NCI-H187 treated with DMSO at 0.1 percent for 48 hours (cell line): ENCODE measurements at regions not wholly inside any gene's neighbourhood (a gene's known extent, or its start where the extent isn't known, plus 50 kb on each side); places are given as distances from the start of the nearest gene placed in this dataset.

ENCODE experiments used
- DNase-seq: peaks from one replicate; lab custom pipeline; 2025; lab: John Stamatoyannopoulos, UW

- no peak for DNase-seq
Measured at GRCh38 chr5:56543441-56544388, 271.6 kb upstream of the MAP3K1 start.

DNA sequence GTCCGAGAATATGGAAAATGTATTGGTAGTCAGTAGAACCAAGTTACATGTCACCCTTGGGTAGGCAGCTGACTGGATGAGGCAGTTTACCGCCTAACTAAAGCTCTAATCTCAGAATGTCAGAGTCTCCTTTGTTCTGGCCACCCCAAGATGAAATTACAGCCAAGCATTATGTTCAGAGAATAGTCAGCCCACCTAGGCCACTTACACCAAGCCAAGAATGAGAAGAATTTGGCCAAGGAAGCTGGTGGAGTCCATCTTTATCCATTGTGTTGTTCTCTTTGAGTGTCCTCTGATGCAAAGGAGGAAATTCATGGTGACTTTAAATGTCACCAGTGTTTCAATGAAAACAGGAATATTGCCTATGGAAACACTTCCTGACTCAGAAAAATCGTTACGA lies 275.1 kb upstream of the MAP3K1 start:
- no peak for DNase-seq

GRCh38 chr5:56538580-56538979 lies 276.8 kb upstream of the MAP3K1 start:
- no peak for DNase-seq

- no peak for DNase-seq
Measured at GRCh38 chr5:56535347-56535746, 280.0 kb upstream of the MAP3K1 start.

DNA sequence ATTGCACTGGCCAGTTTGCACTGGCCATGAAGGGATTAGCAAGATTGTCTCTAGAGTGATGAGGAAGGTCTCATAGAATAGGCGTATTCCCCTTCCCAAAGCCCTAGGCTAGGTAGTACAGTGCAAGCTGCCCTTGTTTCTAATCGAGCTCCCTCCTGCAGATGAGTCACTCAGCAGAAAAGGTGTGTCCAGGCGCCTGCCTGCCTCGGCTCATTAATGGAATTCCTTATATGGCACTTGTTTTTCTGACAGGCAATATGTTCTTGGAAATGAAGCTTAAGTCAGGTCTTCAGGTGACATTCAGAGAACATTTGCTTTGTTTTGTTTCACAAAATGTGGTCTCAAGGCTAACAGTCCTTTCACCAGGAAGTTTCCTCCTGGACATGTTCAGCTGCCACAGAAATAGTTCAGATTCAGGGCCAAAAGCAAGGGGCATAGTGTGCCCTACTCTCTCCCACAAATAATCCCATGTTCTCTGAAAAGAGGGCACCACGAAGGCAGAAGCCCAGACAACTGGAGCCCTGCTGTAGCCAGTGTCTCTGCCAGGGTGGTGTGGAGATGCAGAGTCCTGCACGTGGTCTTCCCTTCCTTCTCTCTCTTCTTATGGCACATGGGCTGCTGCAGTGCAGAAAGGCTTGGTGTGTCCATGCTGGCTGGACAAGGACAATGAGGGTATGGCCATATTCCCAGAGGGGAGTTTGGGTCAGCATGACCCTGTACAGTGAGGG lies 281.1 kb upstream of the MAP3K1 start:
- DNase-seq, result no peak

DNA sequence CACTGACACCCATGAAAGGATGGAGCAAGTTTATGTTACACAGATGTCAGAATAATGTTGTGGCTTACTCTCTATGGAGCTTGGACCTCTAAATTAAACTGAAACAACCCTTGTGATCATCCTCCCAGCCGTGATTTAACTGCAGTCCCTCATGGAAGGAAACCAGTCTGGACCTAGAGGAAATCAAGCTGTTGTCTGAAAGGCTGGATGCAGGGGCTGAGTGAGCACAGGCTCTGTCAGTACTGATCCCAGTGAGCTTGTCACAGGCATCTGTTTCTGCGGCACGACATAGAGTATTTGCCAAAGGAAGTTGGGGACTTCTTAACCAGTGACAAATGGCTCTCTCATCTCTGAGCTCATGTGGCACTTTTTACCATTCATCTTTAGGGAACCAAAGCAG lies 282.9 kb upstream of the MAP3K1 start:
- no peak for DNase-seq

DNA sequence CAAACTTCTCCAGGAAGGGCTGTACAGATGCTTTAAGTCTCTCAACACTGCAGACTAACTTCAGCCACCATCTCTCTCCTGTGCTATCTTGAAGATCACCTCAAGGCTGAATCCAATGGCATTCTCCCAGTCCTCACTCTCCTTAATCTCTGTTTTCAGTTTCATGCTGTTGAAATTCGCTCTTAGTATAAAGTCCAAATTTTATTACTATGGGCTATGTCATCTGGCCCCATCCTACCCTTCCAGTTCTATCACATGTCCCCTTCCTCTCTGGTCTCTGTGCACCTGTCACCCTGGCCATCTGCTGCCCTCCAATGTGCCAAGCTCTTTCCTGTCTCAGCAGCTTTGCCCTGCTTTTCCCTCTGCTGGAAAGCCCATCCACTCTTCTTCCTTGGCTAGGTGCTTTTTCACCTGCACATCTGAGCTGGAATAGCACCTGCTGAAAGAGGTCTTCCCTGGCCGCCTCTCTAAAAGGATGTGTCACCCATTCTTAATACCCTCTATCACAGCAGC lies 284.7 kb upstream of the MAP3K1 start:
- no peak for DNase-seq

DNA sequence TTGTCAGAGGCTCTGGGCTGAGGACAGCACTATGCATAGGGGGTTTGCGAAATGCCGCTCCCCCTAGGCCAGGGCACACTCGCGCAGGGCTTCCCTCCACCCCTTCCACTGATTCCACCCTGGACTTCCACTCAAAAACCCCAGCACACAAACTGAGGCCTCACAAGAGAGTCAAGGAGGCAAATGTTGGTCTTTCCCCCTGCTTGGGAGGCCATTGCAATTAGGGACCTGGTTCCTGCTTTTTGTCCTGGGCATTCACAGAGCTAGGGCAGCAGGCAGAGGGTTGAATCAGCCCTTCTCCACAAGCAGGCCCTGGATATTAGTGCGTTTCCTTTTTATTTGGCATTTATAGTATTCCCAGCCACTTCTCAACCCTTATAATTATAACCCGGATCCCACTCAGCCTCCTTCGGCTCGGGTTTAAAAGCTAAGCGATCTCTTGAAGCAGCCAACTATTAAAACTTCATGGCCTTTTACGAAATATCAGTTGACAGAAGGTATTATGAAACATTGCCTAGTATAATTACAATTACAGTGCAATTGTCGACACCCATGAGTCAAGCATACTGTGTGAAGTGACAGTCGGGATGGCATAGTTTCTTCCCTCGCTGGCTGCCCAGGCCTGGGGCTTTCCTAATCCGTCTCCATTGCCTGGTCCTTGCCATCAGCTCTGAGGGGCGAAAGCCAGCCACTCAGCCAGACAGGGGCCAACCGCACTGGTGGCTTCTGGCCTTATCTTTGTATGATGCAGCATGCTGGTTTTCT lies 285.5 kb upstream of the MAP3K1 start:
- no peak for DNase-seq

GRCh38 chr5:56527174-56527573 lies 288.2 kb upstream of the MAP3K1 start:
- no peak for DNase-seq

DNA sequence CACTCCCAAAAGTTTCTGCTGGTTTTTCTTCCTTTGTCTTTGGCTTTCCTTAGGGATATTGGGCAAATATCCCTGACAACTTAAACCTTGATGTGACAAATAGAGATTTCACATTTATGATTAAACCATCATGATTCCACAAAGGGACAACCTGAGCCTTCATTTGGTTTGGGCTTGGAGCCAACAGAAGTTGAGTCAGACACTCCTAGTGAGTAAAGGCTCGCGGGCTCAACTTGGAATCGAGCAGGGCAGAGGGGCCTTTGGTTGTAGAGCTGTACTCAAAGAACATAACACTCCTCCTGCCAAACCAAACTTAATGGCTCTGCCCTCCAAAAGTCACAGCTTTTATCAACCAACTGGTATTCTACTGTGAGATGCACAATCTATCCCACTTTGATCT lies 290.2 kb upstream of the MAP3K1 start:
- no peak for DNase-seq

GRCh38 chr5:56523790-56524575 lies 290.9 kb upstream of the ANKRD55 start:
- DNase-seq, result no peak

- no peak for DNase-seq
Measured at GRCh38 chr5:56522960-56523359, 289.8 kb upstream of the ANKRD55 start.

DNA sequence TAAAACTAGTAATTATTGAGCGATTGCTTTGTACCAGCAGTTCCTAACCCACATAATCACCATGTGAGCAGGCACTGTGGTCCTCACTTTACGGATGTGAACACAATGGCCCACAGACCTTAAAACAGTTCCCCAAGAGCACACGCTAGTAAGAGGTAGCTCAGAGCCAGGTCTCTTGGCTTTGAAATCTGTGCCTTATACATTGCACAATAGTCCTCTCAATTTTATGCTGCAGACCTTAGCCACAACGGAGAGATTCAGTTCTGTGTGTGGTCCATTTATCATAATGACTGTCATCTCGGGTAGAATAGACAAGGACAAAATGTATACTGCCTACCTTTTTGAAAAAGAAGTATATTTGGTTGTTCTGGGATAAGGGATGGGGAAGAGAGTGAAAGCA lies 289.0 kb upstream of the ANKRD55 start:
- no peak for DNase-seq

GRCh38 chr5:56520986-56521730 lies 288.0 kb upstream of the ANKRD55 start:
- DNase-seq, result no peak

- no peak for DNase-seq
Measured at GRCh38 chr5:56518820-56519219, 285.7 kb upstream of the ANKRD55 start.

- no peak for DNase-seq
Measured at GRCh38 chr5:56517011-56517416, 283.9 kb upstream of the ANKRD55 start.

DNA sequence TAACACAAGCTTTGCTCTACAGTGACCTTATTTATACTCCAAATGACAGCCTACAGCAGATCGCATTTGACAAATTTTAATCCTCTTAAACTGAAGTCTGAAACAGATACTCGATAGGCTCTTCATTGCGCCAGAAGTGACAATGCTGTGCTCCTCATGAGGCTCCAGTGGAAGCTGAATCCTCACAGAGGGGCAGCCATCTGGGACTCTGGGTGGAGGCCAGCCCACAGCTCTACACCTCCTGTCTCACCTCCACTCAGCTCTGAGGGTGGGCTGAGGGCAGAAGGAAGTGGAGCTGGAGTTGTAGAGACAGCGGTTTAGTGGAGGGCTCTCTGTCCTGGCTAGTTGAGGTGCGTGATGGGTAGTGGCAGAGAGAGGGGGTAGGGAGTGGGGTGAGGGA lies 283.3 kb upstream of the ANKRD55 start:
- no peak for DNase-seq

DNA sequence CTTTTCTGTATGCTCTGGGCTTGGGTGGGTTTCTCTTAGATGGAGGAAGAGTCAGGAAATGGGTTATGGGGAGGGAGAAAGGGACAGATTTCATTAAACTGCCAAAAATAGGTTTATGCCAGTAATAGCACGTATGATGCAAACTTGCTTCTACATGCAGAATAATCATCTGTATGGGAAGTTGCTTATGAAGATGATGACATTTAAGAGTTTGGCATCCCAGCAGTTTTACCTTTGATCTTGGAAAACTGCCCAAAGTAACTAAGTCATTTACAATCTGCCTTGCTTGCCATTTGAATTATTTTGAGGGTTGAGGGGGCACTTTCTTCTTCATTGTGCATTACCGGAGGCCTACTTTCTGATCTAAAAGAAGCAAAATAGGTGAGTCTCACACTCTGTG lies 282.9 kb upstream of the ANKRD55 start:
- DNase-seq, result no peak

GRCh38 chr5:56515011-56515410 lies 281.9 kb upstream of the ANKRD55 start:
- no peak for DNase-seq

DNA sequence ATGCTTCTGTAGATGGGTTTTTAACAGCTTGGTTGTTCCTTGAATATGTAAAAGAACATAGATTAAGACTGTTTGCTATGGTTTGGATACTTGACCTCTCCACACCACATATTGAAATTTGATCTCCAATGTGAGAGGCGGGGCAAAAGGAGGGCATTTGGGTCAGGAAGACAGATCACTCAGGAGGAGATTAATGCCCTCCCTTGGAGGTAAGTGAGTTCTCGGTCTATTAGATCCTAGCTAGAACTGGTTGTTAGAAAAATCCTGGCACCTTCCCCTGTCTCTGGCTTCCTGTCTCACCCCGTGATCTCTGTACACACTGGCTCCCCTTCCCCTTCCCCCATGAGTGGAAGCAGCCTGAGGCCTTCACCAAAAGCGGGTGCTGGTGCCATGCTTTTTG lies 281.1 kb upstream of the ANKRD55 start:
- DNase-seq, result no peak

GRCh38 chr5:56513141-56513540 lies 280.0 kb upstream of the ANKRD55 start:
- no peak for DNase-seq
